ENCODE measurements at regions not wholly inside any gene's neighbourhood (a gene's known extent, or its start where the extent isn't known, plus 50 kb on each side); places are given as distances from the start of the nearest gene placed in this dataset.

DNA sequence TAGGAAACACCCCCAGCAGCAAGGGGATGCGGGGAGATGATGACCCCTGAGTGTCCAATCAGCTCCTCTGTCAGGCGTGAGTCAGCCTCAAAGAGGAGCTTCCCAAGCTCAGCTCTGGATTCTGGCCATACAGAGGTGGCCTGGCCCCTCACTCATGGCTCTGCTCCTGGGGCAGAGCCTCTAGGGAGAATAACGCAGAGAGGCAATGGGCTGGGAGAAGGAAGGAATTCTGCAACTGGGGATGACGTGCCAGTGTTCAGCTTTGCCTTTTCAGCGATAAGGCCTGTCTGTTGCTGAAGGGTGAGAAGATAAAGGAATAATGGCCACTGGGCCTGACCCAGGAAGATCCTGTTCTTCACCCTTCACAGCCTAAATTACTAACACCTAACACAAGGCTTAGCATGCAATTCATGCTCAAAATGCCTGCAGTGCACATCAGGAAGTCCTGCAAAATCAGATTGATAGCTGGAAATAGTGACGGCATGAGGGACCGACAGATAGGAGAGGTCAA, 92.2 kb downstream of the TBX19 start:
- peaks cover 7% of the 10 kb centered on the region for H3K4me1 ChIP-seq (ENCODE audit: control insufficient read depth, insufficient read depth, low read length)
- H3K4me3 ChIP-seq (ENCODE audit: low read length), result no peak overlapping the region
- no peaks in the 10 kb centered on the region for H3K27me3 ChIP-seq (ENCODE audit: control insufficient read depth, insufficient read depth, low read length)
- H3K36me3 ChIP-seq (ENCODE audit: control insufficient read depth, insufficient read depth, low read length), result no peaks in the 10 kb centered on the region
- no peak overlapping the region for H3K27ac ChIP-seq (ENCODE audit: low read depth, low read length)
- H3K9ac ChIP-seq (ENCODE audit: low read length), result no peak overlapping the region

DNA sequence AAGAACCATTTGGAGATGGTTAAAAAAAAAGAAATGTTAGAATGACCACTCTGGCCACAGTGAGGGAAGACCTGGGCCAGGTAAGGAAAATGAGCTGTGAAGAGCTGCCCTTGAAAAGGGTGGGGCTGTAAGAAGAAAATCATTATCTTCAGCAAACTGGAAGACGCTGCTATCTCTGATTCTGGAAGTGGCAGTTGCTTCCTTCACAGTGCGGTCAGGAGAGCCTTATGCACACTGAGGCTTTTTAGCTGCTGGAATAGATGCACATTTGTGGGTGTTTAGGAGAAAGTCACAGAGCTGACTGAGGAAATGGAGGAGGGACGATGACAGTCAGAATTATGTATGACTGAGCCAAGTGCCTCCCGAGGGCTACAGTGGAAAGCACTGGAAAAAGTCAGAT, 91.6 kb downstream of the TBX19 start:
- H3K9ac ChIP-seq (ENCODE audit: low read length), result no peak overlapping the region
- H3K4me3 ChIP-seq (ENCODE audit: low read length), result no peak overlapping the region
- no peak overlapping the region for H3K27ac ChIP-seq (ENCODE audit: low read depth, low read length)
- peaks cover 7% of the 10 kb centered on the region for H3K4me1 ChIP-seq (ENCODE audit: control insufficient read depth, insufficient read depth, low read length)
- no peaks in the 10 kb centered on the region for H3K27me3 ChIP-seq (ENCODE audit: control insufficient read depth, insufficient read depth, low read length)
- no peaks in the 10 kb centered on the region for H3K36me3 ChIP-seq (ENCODE audit: control insufficient read depth, insufficient read depth, low read length)

DNA sequence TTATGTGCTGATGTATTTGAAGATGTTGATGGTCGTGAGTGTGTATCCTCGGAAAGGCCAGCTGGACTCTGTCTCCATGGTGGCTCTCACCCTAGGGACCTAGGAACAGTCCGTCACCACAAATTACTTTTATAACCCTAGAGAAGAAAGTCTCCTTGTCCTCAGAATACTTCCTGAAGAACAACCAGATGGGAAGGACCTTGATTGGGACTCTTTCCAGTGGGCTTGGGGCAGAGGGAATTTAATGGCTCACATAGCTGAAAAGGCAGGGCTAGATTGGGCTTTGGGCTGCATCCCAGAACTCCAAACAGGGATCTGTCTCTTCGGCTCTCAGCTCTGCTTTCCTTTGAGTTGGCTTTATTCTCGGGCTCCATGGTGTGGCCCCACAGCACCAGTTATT, 90.8 kb downstream of the TBX19 start:
- Histone ChIP-seq H3K4me3 (ENCODE audit: low read length) (no peak overlapping the region), H3K4me1 (ENCODE audit: control insufficient read depth, insufficient read depth, low read length) (peaks cover 7% of the 10 kb centered on the region), H3K36me3 (ENCODE audit: control insufficient read depth, insufficient read depth, low read length) (no peaks in the 10 kb centered on the region), H3K27me3 (ENCODE audit: control insufficient read depth, insufficient read depth, low read length) (no peaks in the 10 kb centered on the region), H3K9ac (ENCODE audit: low read length) (no peak overlapping the region), H3K27ac (ENCODE audit: low read depth, low read length) (peak overlapping the region; percentile 6)

DNA sequence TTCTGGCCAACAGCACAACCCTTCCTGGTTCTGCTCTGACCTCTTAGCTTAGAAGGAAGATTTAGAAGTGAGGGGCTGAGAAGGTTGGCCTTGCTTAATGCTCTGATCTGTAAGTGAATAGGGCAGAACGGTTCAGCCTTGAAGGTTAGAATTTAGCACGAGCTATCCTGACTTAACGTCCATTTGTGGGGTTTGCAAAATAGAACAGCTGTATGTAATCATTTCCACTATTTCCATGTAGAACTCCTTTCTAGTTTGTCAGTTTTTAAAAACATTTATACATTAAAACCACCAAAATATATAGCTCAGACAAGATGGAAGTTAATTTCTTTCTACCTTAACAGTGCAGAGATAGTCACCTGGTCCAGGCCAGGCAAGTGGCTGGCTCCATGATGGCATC, 89.9 kb downstream of the TBX19 start:
- H3K4me1 ChIP-seq (ENCODE audit: control insufficient read depth, insufficient read depth, low read length), result peaks cover 7% of the 10 kb centered on the region
- H3K27me3 ChIP-seq (ENCODE audit: control insufficient read depth, insufficient read depth, low read length), result no peaks in the 10 kb centered on the region
- H3K4me3 ChIP-seq (ENCODE audit: low read length), result no peak overlapping the region
- no peak overlapping the region for H3K27ac ChIP-seq (ENCODE audit: low read depth, low read length)
- no peaks in the 10 kb centered on the region for H3K36me3 ChIP-seq (ENCODE audit: control insufficient read depth, insufficient read depth, low read length)
- H3K9ac ChIP-seq (ENCODE audit: low read length), result no peak overlapping the region

DNA sequence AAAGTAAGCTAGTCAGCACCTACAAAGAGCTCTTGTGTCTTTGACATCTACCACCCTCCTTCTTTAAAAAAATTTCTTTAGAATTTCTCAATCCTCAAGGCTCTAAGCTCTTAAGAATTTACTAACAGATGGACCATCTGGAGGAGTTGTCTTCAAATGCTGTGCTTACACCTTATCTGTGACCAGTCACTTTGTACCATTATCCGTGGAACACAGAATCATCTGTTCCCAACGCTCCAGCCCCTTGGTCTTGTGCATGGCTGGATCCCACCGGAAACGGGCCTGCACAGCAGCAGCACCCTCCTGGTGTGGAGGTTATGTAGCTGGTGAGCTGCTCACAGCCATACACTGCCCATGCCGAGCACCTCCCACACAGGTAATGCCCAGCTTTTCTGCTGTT, 89.0 kb downstream of the TBX19 start:
- Histone ChIP-seq H3K27me3 (ENCODE audit: control insufficient read depth, insufficient read depth, low read length) (no peaks in the 10 kb centered on the region), H3K36me3 (ENCODE audit: control insufficient read depth, insufficient read depth, low read length) (no peaks in the 10 kb centered on the region), H3K27ac (ENCODE audit: low read depth, low read length) (no peak overlapping the region), H3K9ac (ENCODE audit: low read length) (no peak overlapping the region), H3K4me1 (ENCODE audit: control insufficient read depth, insufficient read depth, low read length) (peaks cover 7% of the 10 kb centered on the region), H3K4me3 (ENCODE audit: low read length) (no peak overlapping the region)

DNA sequence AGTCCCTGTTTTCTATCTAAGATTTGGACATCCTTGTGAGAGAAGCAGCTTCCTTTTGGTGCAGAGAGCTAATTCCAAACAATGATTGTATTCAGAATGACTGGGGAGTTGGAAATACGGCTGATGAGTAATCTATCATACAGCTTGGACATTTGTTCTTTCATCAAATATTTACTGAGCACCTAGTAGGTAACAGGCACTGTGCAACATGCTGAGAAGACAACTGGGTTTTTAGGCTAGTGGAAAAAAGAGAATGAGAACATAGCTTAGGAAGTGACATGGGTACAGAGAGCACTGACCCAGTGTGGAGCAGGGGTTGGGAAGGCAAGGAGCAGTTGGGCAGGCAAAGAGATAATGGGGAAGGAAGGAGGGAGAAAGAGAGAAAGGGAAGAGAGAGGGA, 87.5 kb downstream of the TBX19 start:
- Histone ChIP-seq H3K27me3 (ENCODE audit: control insufficient read depth, insufficient read depth, low read length) (no peaks in the 10 kb centered on the region), H3K36me3 (ENCODE audit: control insufficient read depth, insufficient read depth, low read length) (no peaks in the 10 kb centered on the region), H3K4me3 (ENCODE audit: low read length) (no peak overlapping the region), H3K27ac (ENCODE audit: low read depth, low read length) (no peak overlapping the region), H3K9ac (ENCODE audit: low read length) (no peak overlapping the region), H3K4me1 (ENCODE audit: control insufficient read depth, insufficient read depth, low read length) (peaks cover 7% of the 10 kb centered on the region)

DNA sequence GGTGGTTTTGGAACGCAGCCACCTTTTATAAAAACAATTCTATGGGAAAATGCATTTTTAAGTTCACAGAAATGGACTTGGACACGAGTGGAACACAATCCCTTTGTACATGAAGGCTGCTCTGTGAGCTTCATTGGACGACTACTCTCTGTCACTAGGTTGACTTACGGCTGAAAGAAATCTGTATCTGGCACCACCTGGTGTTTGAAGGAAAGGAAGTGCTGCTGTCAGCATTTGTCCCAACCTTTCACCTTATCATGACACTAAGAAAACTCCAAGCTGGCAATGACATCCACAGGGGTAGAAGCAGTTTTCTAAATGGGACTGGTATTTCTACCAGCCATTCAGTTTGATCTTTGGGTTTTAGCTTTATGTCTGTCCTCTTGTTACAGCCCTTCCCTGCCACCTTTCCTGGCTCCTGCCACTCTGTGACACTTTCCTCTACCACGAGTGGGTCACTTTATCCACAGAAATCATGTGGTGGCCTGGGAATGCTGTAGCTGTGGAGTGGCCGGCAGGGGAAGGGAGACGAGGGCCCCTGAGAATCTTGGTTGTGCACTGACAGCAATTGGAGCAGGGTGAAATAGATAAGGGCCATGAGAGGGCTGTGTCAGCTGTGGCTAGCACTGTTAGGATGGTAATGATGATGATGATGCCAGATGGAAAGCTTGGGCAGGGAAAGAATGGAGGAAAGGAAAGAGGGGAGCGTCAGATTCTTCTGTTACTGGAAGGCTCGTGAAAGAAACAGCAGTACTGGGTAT, 85.2 kb downstream of the TBX19 start:
- H3K4me1 ChIP-seq (ENCODE audit: control insufficient read depth, insufficient read depth, low read length), result no peaks in the 10 kb centered on the region
- H3K36me3 ChIP-seq (ENCODE audit: control insufficient read depth, insufficient read depth, low read length), result no peaks in the 10 kb centered on the region
- no peak overlapping the region for H3K27ac ChIP-seq (ENCODE audit: low read depth, low read length)
- no peak overlapping the region for H3K4me3 ChIP-seq (ENCODE audit: low read length)
- H3K9ac ChIP-seq (ENCODE audit: low read length), result no peak overlapping the region
- H3K27me3 ChIP-seq (ENCODE audit: control insufficient read depth, insufficient read depth, low read length), result no peaks in the 10 kb centered on the region
